IPS-20b (cell line): ENCODE measurements at regions not wholly inside any gene's neighbourhood (a gene's known extent, or its start where the extent isn't known, plus 50 kb on each side); places are given as distances from the start of the nearest gene placed in this dataset.

Experiments used
- H3K27ac ChIP-seq: one replicate; pipeline ENCODE4 v1.5.1; 2013; ENCODE audit warnings: low read length
- H3K27me3 ChIP-seq: 2 replicates; pipeline ENCODE4 v1.6.1; 2013; ENCODE audit warnings: mild to moderate bottlenecking, low read length, inconsistent platforms; ENCODE audit not compliant: insufficient read depth
- H3K36me3 ChIP-seq: 2 replicates; pipeline ENCODE4 v1.6.1; 2013; ENCODE audit warnings: low read depth, mild to moderate bottlenecking, inconsistent platforms, low read length, moderate library complexity; ENCODE audit not compliant: insufficient read depth
- H3K4me1 ChIP-seq: 2 replicates; pipeline ENCODE4 v1.6.1; 2013; ENCODE audit warnings: mild to moderate bottlenecking, control low read depth, inconsistent platforms, low read length, moderate library complexity; ENCODE audit not compliant: insufficient read depth
- H3K4me3 ChIP-seq: 2 replicates; pipeline ENCODE4 v1.5.1; 2013; ENCODE audit warnings: mild to moderate bottlenecking, low read length, inconsistent platforms
- H3K9ac ChIP-seq: 2 replicates; pipeline ENCODE4 v1.6.1; 2013; ENCODE audit warnings: low read depth, mild to moderate bottlenecking, inconsistent platforms, low read length, moderate library complexity
- H3K9me3 ChIP-seq: 2 replicates; pipeline ENCODE4 v1.6.1; 2013; ENCODE audit warnings: mild to moderate bottlenecking, low read depth, low read length, inconsistent platforms; ENCODE audit not compliant: insufficient read depth

- H3K4me1 ChIP-seq: peaks cover 13% of the 10 kb centered on the region; the same call in 1 of the 2 replicates
- no peaks in the 10 kb centered on the region for H3K36me3 ChIP-seq
- H3K9ac ChIP-seq: no peak overlapping the region; the same call in 1 of the 2 replicates
- H3K9me3 ChIP-seq: no peaks in the 10 kb centered on the region
- no peak overlapping the region for H3K27ac ChIP-seq
- H3K4me3 ChIP-seq: peak overlapping the region; percentile 93; the same call in 1 of the 2 replicates
- peaks cover 8% of the 10 kb centered on the region for H3K27me3 ChIP-seq
Observed at GRCh38 chr20:1777476-1777820, 117.8 kb upstream of the SIRPA start.

DNA sequence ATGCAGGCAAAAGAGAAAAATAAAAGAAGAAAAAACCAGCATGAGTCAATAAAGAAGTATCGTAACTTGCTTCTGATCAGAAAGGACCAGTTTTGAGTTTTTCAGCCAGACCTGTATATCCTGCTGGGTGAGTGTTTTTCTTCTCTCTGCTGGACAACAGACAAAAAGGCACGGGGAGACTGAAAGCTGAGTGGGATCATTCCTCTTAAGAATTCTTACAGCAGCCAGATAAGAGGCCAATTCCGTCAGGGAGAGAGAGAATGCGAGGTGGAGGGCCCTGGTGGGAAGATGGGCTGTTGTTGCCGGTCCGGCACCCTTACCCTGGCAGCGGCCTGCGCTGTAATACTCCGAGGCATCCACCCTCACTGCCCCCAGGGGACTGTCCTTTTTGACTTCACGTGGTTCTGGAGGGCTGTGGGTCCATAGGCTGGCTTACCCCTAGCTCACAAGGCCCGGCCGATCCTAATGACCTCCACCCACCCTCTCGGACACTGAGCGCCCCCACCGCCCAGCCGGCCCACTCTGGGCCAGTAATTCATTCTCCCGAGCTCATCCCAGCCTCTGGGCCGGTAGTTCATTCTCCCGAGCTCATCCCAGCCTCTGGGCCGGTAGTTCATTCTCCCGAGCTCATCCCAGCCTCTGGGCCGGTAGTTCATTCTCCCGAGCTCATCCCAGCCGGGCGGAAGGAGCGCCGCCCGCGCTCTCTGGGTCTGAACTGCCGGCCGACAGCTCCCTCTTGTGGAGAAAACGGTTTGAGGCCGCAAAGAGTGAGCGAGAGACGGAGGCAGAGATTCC lies 118.3 kb upstream of the SIRPA start:
- H3K9ac ChIP-seq: peak overlapping the region; percentile 93
- H3K4me1 ChIP-seq: peaks cover 13% of the 10 kb centered on the region; the same call in 1 of the 2 replicates
- H3K27me3 ChIP-seq: peaks cover 8% of the 10 kb centered on the region
- H3K27ac ChIP-seq: peak overlapping the region; percentile 80
- peak overlapping the region; percentile 93 for H3K4me3 ChIP-seq
- no peaks in the 10 kb centered on the region for H3K9me3 ChIP-seq
- no peaks in the 10 kb centered on the region for H3K36me3 ChIP-seq

GRCh38 chr20:1775117-1775516 lies 117.5 kb upstream of the SIRPG start:
- no peaks in the 10 kb centered on the region for H3K36me3 ChIP-seq
- H3K27me3 ChIP-seq: peaks cover 8% of the 10 kb centered on the region
- H3K4me3 ChIP-seq: no peak overlapping the region
- no peak overlapping the region for H3K27ac ChIP-seq
- H3K9ac ChIP-seq: no peak overlapping the region
- no peaks in the 10 kb centered on the region for H3K9me3 ChIP-seq
- peaks cover 13% of the 10 kb centered on the region; the same call in 1 of the 2 replicates for H3K4me1 ChIP-seq

GRCh38 chr20:1774479-1774878 lies 116.9 kb upstream of the SIRPG start:
- no peaks in the 10 kb centered on the region for H3K9me3 ChIP-seq
- no peak overlapping the region for H3K9ac ChIP-seq
- H3K4me1 ChIP-seq: peaks cover 13% of the 10 kb centered on the region; the same call in 1 of the 2 replicates
- no peak overlapping the region for H3K4me3 ChIP-seq
- no peak overlapping the region for H3K27ac ChIP-seq
- peaks cover 8% of the 10 kb centered on the region for H3K27me3 ChIP-seq
- no peaks in the 10 kb centered on the region for H3K36me3 ChIP-seq

DNA sequence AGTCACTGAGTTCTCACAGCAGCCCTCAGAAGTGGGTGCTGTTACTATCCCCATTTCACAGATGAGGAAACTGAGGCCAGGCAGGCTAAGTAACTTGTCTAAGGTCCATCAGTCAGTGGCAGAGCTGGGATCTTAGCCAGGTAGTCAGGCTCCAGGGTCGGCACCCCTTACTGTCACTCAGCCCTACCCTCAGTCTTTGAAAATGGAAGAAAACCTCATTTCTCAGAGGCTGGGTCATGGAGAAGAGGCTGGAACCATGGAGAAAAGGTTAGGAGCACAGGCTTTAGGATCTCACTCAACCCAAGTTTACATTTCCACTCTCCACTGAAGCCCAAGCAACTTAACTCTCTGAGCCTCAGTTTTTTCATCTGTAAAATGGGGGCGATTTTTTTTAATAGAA lies 116.2 kb upstream of the SIRPG start:
- no peak overlapping the region for H3K9ac ChIP-seq
- H3K36me3 ChIP-seq: no peaks in the 10 kb centered on the region
- peaks cover 13% of the 10 kb centered on the region; the same call in 1 of the 2 replicates for H3K4me1 ChIP-seq
- no peaks in the 10 kb centered on the region for H3K9me3 ChIP-seq
- H3K4me3 ChIP-seq: no peak overlapping the region
- peaks cover 8% of the 10 kb centered on the region for H3K27me3 ChIP-seq
- no peak overlapping the region for H3K27ac ChIP-seq

DNA sequence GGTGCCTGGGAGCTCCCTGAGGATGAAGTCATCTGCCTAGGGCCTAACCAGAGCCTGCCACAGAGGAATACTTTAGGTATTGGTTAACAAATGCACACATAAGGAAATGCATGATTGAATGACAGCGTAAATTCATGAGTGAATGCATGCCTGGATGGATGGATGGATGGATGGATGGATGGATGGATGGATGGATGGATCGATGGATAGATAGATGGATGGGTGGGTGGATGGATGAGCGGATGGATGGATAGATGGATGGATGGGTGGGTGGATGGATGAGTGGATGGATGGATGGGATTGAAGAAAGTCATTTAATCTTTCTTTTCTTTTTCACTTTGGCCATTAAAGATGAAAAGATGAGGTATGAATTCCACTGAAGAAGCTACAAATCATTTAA lies 111.9 kb upstream of the SIRPG start:
- no peaks in the 10 kb centered on the region for H3K36me3 ChIP-seq
- H3K4me1 ChIP-seq: no peaks in the 10 kb centered on the region
- H3K9me3 ChIP-seq: no peaks in the 10 kb centered on the region
- H3K4me3 ChIP-seq: no peak overlapping the region
- H3K27ac ChIP-seq: no peak overlapping the region
- H3K9ac ChIP-seq: no peak overlapping the region
- H3K27me3 ChIP-seq: peaks cover 11% of the 10 kb centered on the region

GRCh38 chr20:1766731-1767130 lies 109.2 kb upstream of the SIRPG start:
- Histone ChIP-seq H3K9ac (no peak overlapping the region), H3K36me3 (no peaks in the 10 kb centered on the region), H3K27ac (no peak overlapping the region), H3K9me3 (no peaks in the 10 kb centered on the region), H3K27me3 (peaks cover 11% of the 10 kb centered on the region), H3K4me1 (no peaks in the 10 kb centered on the region), H3K4me3 (no peak overlapping the region)

GRCh38 chr20:1764136-1765033 lies 106.8 kb upstream of the SIRPG start:
- no peaks in the 10 kb centered on the region for H3K4me1 ChIP-seq
- no peaks in the 10 kb centered on the region for H3K36me3 ChIP-seq
- H3K9me3 ChIP-seq: no peaks in the 10 kb centered on the region
- H3K9ac ChIP-seq: no peak overlapping the region
- H3K27me3 ChIP-seq: peaks cover 11% of the 10 kb centered on the region
- no peak overlapping the region for H3K4me3 ChIP-seq
- H3K27ac ChIP-seq: no peak overlapping the region

DNA sequence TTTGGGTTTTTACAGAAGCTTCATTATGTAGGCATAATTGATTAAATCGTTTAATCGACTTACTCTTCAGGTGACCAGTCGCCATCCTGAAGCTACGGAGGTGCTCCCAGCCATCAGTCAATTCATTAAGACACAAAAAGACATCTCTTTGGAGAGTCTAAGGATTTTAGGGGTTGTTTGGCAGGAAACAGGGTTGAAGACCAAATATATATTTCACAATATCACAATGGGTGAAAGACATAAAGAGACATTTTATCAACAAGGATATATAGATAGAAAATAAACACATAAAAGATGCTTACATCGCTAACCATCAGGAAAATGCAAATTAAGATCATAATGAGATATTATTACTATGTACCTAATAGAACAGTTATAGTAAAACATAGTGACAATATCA lies 104.0 kb upstream of the SIRPG start:
- H3K27me3 ChIP-seq: peaks cover 11% of the 10 kb centered on the region
- H3K4me1 ChIP-seq: no peaks in the 10 kb centered on the region
- no peak overlapping the region for H3K27ac ChIP-seq
- H3K9me3 ChIP-seq: no peaks in the 10 kb centered on the region
- no peak overlapping the region for H3K9ac ChIP-seq
- H3K4me3 ChIP-seq: no peak overlapping the region
- H3K36me3 ChIP-seq: no peaks in the 10 kb centered on the region

DNA sequence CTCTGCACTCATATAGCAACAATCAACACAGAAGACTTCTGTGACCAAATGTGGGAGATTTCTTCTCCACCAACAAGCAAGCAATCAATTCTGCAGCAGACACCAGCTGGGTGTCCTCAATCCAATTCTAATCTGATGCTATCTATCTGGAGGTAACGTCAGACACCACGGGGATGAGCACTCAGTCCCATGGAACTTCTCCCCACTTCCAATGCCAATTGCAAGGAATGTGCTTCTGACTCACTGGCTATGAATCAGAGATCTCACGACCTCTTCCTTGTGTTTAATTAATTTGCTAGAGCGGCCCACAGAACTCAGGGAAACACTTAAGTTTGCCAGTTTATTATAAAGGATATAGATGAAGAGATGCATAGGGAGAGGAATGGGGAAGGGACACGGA lies 103.5 kb upstream of the SIRPG start:
- Histone ChIP-seq H3K27me3 (peaks cover 11% of the 10 kb centered on the region), H3K4me3 (no peak overlapping the region), H3K4me1 (no peaks in the 10 kb centered on the region), H3K9ac (no peak overlapping the region), H3K27ac (no peak overlapping the region), H3K36me3 (no peaks in the 10 kb centered on the region), H3K9me3 (no peaks in the 10 kb centered on the region)

DNA sequence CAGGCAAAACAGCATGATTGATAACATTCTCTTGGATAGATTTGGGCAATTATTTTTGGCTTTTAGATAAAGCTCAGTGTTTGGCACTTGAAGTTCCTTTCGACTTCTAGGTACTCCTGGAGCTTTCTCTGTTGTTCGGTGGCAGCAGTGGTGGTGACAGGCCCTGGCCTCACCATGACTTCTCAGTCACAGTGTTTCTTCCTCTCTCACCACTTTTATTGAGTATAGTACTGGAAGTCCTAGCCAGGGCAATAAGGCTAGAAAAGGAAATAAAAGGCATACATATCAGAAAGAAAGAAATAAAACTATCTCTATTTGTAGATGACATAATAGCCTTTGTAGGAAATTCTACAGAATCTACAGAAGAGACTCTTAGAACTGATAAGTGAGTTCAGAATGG lies 101.2 kb upstream of the SIRPG start:
- H3K27me3 ChIP-seq: no peaks in the 10 kb centered on the region
- no peaks in the 10 kb centered on the region; the same call in 1 of the 2 replicates for H3K4me1 ChIP-seq
- no peaks in the 10 kb centered on the region for H3K9me3 ChIP-seq
- no peak overlapping the region for H3K27ac ChIP-seq
- no peak overlapping the region for H3K9ac ChIP-seq
- H3K36me3 ChIP-seq: no peaks in the 10 kb centered on the region
- no peak overlapping the region for H3K4me3 ChIP-seq
